ENCODE measurements at regions not wholly inside any gene's neighbourhood (a gene's known extent, or its start where the extent isn't known, plus 50 kb on each side); places are given as distances from the start of the nearest gene placed in this dataset.

GRCh38 chr21:27225940-27226339 is 259.1 kb upstream of the ADAMTS5 start:
- no peak for TF ChIP-seq CTCF (IDR thresholded peaks at IDR 0.05; ENCODE audit: low read depth, low read length, poor library complexity, severe bottlenecking)
- TF ChIP-seq EZH2phosphoT487 (IDR thresholded peaks at IDR 0.05; ENCODE audit: borderline replicate concordance, low read length), result no peak
